SIG-M5 treated with dmso at 0.1 percent for 504 hours (cell line): ENCODE measurements at regions not wholly inside any gene's neighbourhood (a gene's known extent, or its start where the extent isn't known, plus 50 kb on each side); places are given as distances from the start of the nearest gene placed in this dataset.
A peak's percentile ranks its signal among the peaks of the same experiment; 100 is the strongest.

Experiments used
- DNase-seq: peaks from one replicate; lab custom pipeline; 2025; ENCODE audit not compliant: unreplicated experiment; lab: John Stamatoyannopoulos, UW

- DNase-seq = peak; percentile 59
Measured at GRCh38 chr7:12067156-12067831, 143.8 kb upstream of the TMEM106B start.

- DNase-seq = no peak
Measured at GRCh38 chr7:12069757-12070156, 141.3 kb upstream of the TMEM106B start.

GRCh38 chr7:12074889-12075288, 136.2 kb upstream of the TMEM106B start:
- DNase-seq = no peak

- DNase-seq = no peak
Measured at GRCh38 chr7:12080006-12080405, 131.1 kb upstream of the TMEM106B start.

GRCh38 chr7:12085516-12085915, 125.6 kb upstream of the TMEM106B start:
- no peak for DNase-seq

- no peak for DNase-seq
Measured at GRCh38 chr7:12089951-12090756, 120.9 kb upstream of the TMEM106B start.

- no peak for DNase-seq
Measured at GRCh38 chr7:12090757-12091221, 120.3 kb upstream of the TMEM106B start.

- no peak for DNase-seq
Measured at GRCh38 chr7:12091231-12091630, 119.9 kb upstream of the TMEM106B start.

- no peak for DNase-seq
Measured at GRCh38 chr7:12092499-12093130, 118.5 kb upstream of the TMEM106B start.

- no peak for DNase-seq
Measured at GRCh38 chr7:12093365-12093764, 117.7 kb upstream of the TMEM106B start.

- DNase-seq = no peak
Measured at GRCh38 chr7:12094365-12094921, 116.7 kb upstream of the TMEM106B start.

GRCh38 chr7:12102126-12102525, 109.0 kb upstream of the TMEM106B start:
- no peak for DNase-seq

- DNase-seq = no peak
Measured at GRCh38 chr7:12102527-12102926, 108.6 kb upstream of the TMEM106B start.

- no peak for DNase-seq
Measured at GRCh38 chr7:12103948-12104347, 107.1 kb upstream of the TMEM106B start.

- no peak for DNase-seq
Measured at GRCh38 chr7:12107381-12107780, 103.7 kb upstream of the TMEM106B start.

- DNase-seq = no peak
Measured at GRCh38 chr7:12107841-12108254, 103.2 kb upstream of the TMEM106B start.

- DNase-seq = no peak
Measured at GRCh38 chr7:12110425-12110824, 100.7 kb upstream of the TMEM106B start.

GRCh38 chr7:12111422-12112405, 99.4 kb upstream of the TMEM106B start:
- DNase-seq = no peak

- no peak for DNase-seq
Measured at GRCh38 chr7:12117170-12117569, 93.9 kb upstream of the TMEM106B start.

- DNase-seq = no peak
Measured at GRCh38 chr7:12119620-12120303, 91.3 kb upstream of the TMEM106B start.
